ENCODE measurements at regions not wholly inside any gene's neighbourhood (a gene's known extent, or its start where the extent isn't known, plus 50 kb on each side); places are given as distances from the start of the nearest gene placed in this dataset.

DNA sequence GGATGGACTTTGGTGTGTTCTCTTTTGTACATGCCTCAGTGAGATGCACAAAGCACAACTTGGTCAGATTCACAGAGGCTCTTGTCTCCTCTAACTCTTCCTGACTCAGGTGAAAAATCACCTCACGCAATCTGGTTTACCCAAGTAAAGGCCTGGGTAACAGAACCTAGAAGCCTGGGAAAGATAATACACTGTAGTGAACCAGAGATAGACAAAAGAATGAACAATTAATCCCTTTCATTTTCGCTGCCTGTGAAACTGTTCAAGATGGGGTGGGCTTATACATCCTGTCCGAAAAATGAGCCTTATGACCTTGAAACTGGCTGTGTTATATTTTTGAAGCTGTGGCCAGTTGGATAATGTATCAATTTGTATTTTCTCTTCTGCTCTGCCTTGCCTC, 678.9 kb upstream of the TEX47 start:
- Histone ChIP-seq H3K4me1 (no peaks in the 10 kb centered on the region), H3K27ac (no peak overlapping the region), H3K9me3 (no peaks in the 10 kb centered on the region), H3K27me3 (no peaks in the 10 kb centered on the region), H3K4me3 (no peak overlapping the region), H3K36me3 (no peaks in the 10 kb centered on the region)
- intact Hi-C loops (cut with DNase I; ENCODE audit: low total_unique reads) = no loop called here
- no peak for DNase-seq (ENCODE audit: low spot score in 2 of 2)
- TF ChIP-seq POLR2A (IDR thresholded peaks at IDR 0.05) = no peak
- TF ChIP-seq, protein P1, sequence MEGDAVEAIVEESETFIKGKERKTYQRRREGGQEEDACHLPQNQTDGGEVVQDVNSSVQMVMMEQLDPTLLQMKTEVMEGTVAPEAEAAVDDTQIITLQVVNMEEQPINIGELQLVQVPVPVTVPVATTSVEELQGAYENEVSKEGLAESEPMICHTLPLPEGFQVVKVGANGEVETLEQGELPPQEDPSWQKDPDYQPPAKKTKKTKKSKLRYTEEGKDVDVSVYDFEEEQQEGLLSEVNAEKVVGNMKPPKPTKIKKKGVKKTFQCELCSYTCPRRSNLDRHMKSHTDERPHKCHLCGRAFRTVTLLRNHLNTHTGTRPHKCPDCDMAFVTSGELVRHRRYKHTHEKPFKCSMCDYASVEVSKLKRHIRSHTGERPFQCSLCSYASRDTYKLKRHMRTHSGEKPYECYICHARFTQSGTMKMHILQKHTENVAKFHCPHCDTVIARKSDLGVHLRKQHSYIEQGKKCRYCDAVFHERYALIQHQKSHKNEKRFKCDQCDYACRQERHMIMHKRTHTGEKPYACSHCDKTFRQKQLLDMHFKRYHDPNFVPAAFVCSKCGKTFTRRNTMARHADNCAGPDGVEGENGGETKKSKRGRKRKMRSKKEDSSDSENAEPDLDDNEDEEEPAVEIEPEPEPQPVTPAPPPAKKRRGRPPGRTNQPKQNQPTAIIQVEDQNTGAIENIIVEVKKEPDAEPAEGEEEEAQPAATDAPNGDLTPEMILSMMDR (IDR thresholded peaks at IDR 0.05) = no peak

DNA sequence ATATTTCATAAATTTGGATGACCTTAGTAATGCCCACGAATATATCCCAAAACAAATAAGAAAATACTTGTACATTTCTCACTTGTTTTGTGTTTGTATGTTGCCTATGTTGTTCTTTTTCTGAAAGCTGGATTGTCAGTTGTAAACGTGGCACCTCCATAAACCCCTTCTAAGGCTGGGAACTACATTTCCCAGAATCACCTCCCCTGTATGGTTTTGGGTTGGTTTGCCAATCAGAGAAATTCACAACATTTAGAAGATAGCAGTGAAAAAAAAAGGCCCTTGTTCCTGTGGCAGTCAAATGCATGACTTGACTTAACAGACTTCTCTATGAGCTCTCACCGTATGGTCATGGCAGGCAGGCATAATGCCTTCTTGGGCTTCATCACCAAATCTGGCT, 676.3 kb upstream of the STEAP1 start:
- intact Hi-C loops (cut with DNase I; ENCODE audit: low total_unique reads) = no loop called here
- TF ChIP-seq, protein P1 (IDR thresholded peaks at IDR 0.05) = no peak
- no peak for TF ChIP-seq POLR2A (IDR thresholded peaks at IDR 0.05)
- Histone ChIP-seq H3K27ac (no peak overlapping the region), H3K27me3 (no peaks in the 10 kb centered on the region), H3K4me1 (no peaks in the 10 kb centered on the region), H3K4me3 (no peak overlapping the region), H3K9me3 (no peaks in the 10 kb centered on the region), H3K36me3 (no peaks in the 10 kb centered on the region)
- DNase-seq (ENCODE audit: low spot score in 2 of 2) = no peak

DNA sequence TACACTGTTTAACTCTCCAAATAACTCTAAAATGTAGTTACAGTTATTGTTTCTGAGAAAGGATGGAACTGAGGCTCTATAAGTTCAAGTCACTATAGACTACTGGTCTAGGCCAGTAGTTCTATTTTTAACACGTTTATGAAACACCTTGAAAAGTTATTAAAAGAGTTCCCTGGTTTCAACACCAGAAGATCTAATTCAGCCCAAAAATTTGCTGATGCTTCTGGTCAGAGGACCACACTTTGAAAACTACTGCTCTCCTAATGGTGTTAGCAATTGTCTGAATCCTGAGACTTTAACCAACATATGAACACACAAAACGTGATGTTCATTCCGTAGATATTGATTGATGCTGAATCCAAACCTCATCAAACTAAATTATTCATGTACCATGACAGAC, 658.6 kb upstream of the STEAP1 start:
- no peaks in the 10 kb centered on the region for H3K36me3 ChIP-seq
- H3K27ac ChIP-seq = no peak overlapping the region
- DNase-seq (ENCODE audit: low spot score in 2 of 2) = no peak
- H3K9me3 ChIP-seq = no peaks in the 10 kb centered on the region
- intact Hi-C loops (cut with DNase I; ENCODE audit: low total_unique reads) = no loop called here
- no peaks in the 10 kb centered on the region for H3K4me1 ChIP-seq
- no peak overlapping the region for H3K4me3 ChIP-seq
- TF ChIP-seq POLR2AphosphoS5 (IDR thresholded peaks at IDR 0.05) (no peak), POLR2A (IDR thresholded peaks at IDR 0.05) (no peak)
- TF ChIP-seq, protein P1 (IDR thresholded peaks at IDR 0.05) = no peak
- H3K27me3 ChIP-seq = no peaks in the 10 kb centered on the region

DNA sequence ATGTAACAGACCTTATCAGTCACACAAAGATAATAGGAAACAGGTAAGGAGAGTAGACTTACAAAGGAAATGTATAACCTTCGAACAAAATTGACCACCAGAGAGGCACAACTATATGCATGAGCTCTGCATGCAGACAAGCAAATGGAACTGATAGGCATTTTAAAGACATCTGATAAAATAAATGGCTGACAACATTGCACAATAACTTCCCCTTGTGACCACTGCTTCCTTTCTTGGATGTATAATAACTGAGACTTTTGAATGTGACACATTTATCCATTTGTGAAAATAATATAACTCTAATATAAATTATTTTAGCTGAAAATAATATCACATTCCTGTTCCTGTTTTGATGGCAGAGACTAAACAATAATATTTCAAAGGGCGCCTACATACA, 654.2 kb upstream of the STEAP1 start:
- no peak for DNase-seq (ENCODE audit: low spot score in 2 of 2)
- intact Hi-C loops (cut with DNase I; ENCODE audit: low total_unique reads) = no loop called here
- H3K4me3 ChIP-seq = no peak overlapping the region
- TF ChIP-seq, protein P1 (IDR thresholded peaks at IDR 0.05) = no peak
- no peak for TF ChIP-seq POLR2A (IDR thresholded peaks at IDR 0.05)
- no peak for TF ChIP-seq POLR2AphosphoS5 (IDR thresholded peaks at IDR 0.05)
- H3K9me3 ChIP-seq = no peaks in the 10 kb centered on the region
- no peaks in the 10 kb centered on the region for H3K4me1 ChIP-seq
- H3K36me3 ChIP-seq = no peaks in the 10 kb centered on the region
- no peaks in the 10 kb centered on the region for H3K27me3 ChIP-seq
- no peak overlapping the region for H3K27ac ChIP-seq

DNA sequence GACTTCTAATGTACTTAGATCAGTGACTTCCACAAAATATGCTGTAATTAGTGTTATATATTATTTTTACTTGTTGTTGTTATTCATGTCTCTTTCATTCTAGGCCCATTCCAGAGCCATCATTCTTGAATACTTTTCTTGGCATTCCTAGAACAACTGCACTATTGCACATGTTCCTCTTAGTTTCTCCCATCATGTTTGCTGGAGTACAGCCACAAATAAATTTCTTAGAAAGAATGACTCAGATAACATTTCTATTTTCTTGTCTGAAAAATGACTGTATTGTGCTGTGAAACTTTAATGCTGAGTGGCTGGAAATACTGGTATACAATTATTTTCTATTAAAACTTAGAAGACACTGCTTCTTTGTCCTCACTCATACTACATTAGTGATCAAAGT, 651.0 kb upstream of the STEAP1 start:
- TF ChIP-seq, protein P1 (IDR thresholded peaks at IDR 0.05) = no peak
- TF ChIP-seq POLR2AphosphoS5 (IDR thresholded peaks at IDR 0.05) (no peak), POLR2A (IDR thresholded peaks at IDR 0.05) (no peak)
- DNase-seq (ENCODE audit: low spot score in 2 of 2) = no peak
- H3K27ac ChIP-seq = no peak overlapping the region
- H3K4me1 ChIP-seq = no peaks in the 10 kb centered on the region
- no peaks in the 10 kb centered on the region for H3K36me3 ChIP-seq
- H3K4me3 ChIP-seq = no peak overlapping the region
- intact Hi-C loops (cut with DNase I; ENCODE audit: low total_unique reads) = no loop called here
- no peaks in the 10 kb centered on the region for H3K27me3 ChIP-seq
- no peaks in the 10 kb centered on the region for H3K9me3 ChIP-seq

Data from breast epithelium (tissue), 4 donors.